ENCODE measurements at regions not wholly inside any gene's neighbourhood (a gene's known extent, or its start where the extent isn't known, plus 50 kb on each side); places are given as distances from the start of the nearest gene placed in this dataset.

DNA sequence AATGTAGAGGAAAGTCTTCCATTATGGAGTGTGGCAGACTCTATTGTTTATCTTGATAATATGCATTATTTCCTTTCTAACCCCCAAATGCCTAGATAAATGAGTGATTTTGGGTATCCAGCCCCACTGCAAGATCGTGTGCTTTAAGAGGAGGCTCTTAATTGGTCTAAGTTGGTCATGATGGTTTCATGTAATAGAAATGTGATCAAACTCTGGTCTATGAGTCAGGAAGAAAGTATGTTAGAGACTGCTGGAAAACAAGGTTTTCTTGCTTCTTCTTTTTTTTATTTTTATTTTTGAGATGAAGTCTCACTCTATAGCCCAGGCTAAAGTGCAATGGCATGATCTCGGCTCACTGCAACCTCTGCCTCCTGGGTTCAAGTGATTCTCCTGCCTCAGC is 344.5 kb upstream of the TNP1 start:
- H3K27me3 ChIP-seq: no peaks in the 10 kb centered on the region
- no peak for DNase-seq
- no peaks in the 10 kb centered on the region for H3K36me3 ChIP-seq (replicated peaks in 1 of 2; ENCODE audit: insufficient read depth in 1 of 2, low read depth in 2 of 2)
- no peaks in the 10 kb centered on the region for H3K9me3 ChIP-seq
- no peak overlapping the region for H3K4me3 ChIP-seq
- ATAC-seq: no peak
- 80 to 84% methylated on average over 2 of the region's 2 CpGs for WGBS, 2 donors
- TF ChIP-seq, protein P1, sequence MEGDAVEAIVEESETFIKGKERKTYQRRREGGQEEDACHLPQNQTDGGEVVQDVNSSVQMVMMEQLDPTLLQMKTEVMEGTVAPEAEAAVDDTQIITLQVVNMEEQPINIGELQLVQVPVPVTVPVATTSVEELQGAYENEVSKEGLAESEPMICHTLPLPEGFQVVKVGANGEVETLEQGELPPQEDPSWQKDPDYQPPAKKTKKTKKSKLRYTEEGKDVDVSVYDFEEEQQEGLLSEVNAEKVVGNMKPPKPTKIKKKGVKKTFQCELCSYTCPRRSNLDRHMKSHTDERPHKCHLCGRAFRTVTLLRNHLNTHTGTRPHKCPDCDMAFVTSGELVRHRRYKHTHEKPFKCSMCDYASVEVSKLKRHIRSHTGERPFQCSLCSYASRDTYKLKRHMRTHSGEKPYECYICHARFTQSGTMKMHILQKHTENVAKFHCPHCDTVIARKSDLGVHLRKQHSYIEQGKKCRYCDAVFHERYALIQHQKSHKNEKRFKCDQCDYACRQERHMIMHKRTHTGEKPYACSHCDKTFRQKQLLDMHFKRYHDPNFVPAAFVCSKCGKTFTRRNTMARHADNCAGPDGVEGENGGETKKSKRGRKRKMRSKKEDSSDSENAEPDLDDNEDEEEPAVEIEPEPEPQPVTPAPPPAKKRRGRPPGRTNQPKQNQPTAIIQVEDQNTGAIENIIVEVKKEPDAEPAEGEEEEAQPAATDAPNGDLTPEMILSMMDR (IDR thresholded peaks at IDR 0.05): no peak
- TF ChIP-seq POLR2A (IDR thresholded peaks at IDR 0.05): no peak
- no peaks in the 10 kb centered on the region for H3K4me1 ChIP-seq
- no peak overlapping the region for H3K27ac ChIP-seq
- intact Hi-C loops (cut with DNase I): no loop called here

DNA sequence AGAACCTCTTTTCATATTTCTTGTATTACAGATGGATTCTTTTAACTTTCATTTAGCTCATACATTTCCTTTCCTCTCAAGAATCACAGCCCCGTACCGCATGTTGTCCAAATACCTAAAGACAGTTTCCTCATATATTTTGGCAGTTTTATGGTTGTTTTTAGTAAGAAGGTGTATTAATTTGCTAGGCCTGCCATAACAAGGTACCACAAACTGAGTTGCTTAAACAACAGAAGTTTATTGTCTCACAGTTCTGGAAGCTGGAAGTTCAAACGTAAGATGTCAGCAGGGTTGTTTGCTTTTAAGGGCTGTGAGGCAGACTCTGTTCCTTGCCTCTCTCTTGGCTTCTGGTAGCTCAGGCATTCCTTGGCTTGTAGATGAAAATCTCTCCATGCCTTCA is 343.2 kb upstream of the TNP1 start:
- Histone ChIP-seq H3K27me3 (no peaks in the 10 kb centered on the region), H3K4me3 (no peak overlapping the region), H3K9me3 (no peaks in the 10 kb centered on the region), H3K27ac (no peak overlapping the region), H3K4me1 (no peaks in the 10 kb centered on the region), H3K36me3 (replicated peaks in 1 of 2; ENCODE audit: insufficient read depth in 1 of 2, low read depth in 2 of 2) (no peaks in the 10 kb centered on the region)
- intact Hi-C loops (cut with DNase I): no loop called here
- ATAC-seq (no peak), DNase-seq (no peak)
- 71 to 82% methylated on average over 3 of the region's 3 CpGs for WGBS, 2 donors
- no peak for TF ChIP-seq POLR2A (IDR thresholded peaks at IDR 0.05)
- TF ChIP-seq, protein P1 (IDR thresholded peaks at IDR 0.05): no peak

DNA sequence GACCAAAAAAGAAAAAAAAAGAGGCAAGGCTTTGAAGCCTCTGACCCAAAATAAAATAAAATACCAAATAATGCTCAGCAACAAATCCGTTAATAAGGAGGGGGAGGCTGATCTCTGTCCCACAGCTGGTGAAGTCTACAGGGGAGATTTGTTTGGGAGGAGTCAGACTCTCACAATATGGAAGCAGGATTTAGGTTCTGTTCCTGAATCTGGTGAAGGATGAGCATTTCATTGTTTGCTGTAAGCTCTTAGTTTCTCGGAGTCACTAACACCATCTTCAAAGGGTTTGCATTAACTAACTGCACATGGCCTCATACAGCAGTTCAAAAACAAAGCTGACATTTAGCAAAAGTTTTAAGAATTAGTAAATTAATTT is 339.4 kb upstream of the TNP1 start:
- DNase-seq (no peak), ATAC-seq (no peak)
- Histone ChIP-seq H3K27me3 (no peaks in the 10 kb centered on the region), H3K9me3 (no peaks in the 10 kb centered on the region), H3K4me3 (no peak overlapping the region), H3K27ac (no peak overlapping the region), H3K36me3 (replicated peaks in 1 of 2; ENCODE audit: insufficient read depth in 1 of 2, low read depth in 2 of 2) (no peaks in the 10 kb centered on the region), H3K4me1 (no peaks in the 10 kb centered on the region)
- TF ChIP-seq POLR2A (IDR thresholded peaks at IDR 0.05): no peak
- TF ChIP-seq, protein P1 (IDR thresholded peaks at IDR 0.05): no peak
- intact Hi-C loops (cut with DNase I): no loop called here
- 59 to 72% methylated on average over 2 of the region's 2 CpGs for WGBS, 2 donors

DNA sequence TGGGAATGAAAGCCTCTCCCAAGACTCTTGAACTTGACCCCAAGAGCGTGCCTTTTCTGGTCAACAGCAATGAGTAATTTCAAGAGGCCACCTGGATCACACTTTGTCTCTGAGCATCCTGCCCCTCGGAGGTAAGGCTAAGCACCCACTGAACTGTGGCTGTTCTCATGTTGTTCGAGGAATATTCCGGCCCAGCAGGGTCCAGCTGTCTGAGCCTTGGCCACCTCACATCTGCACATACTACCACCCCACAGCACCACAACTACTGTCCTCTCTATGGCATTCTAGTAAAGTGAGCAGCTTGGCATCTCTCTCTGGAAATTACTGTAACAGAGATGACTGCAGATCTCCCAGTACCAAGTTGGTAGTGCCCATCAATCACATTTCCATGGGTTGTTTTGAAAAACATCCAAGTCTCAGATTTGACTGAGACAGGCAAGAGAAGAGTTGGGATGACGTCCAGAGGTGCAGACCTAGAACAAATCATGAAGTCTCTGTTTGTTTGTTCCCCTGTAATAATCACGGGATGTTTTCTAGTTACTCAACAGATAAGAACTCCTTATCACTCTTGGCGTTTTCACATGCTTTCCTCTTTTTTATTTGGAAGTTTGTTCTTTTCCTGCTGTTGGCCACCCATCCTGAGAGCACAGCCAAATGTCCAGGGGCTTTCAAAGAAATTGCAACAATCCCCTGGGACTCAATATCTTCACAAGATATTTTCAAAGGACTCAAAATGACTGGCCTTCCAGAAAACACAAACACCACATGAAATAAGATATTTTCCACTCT is 336.0 kb upstream of the TNP1 start:
- Histone ChIP-seq H3K4me3 (no peak overlapping the region), H3K36me3 (replicated peaks in 1 of 2; ENCODE audit: insufficient read depth in 1 of 2, low read depth in 2 of 2) (no peaks in the 10 kb centered on the region), H3K4me1 (no peaks in the 10 kb centered on the region), H3K27ac (no peak overlapping the region), H3K27me3 (no peaks in the 10 kb centered on the region), H3K9me3 (no peaks in the 10 kb centered on the region)
- intact Hi-C loops (cut with DNase I): no loop called here
- DNase-seq (no peak), ATAC-seq (no peak)
- 53 to 58% methylated on average over 7 of the region's 7 CpGs for WGBS, 2 donors
- TF ChIP-seq, protein P1 (IDR thresholded peaks at IDR 0.05): no peak
- TF ChIP-seq POLR2A (IDR thresholded peaks at IDR 0.05): no peak

DNA sequence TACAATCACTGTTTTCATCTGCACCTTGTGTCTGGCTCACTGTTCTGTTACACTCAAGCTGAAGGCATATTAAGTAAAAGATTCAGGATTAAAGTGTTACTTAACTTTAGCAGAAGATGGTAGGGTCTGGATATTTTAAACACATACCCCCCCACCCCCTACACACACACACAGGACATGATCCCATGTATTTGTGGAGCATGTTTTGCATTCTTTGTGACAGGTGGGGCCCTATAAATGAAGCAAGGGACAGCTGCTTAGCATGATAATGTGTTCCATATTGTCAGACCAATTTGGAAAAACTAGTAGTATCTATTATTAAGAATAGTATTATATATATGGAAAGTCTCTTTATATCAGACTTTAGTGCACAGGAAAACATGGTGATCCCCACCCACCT is 335.2 kb upstream of the TNP1 start:
- Histone ChIP-seq H3K27ac (no peak overlapping the region), H3K4me1 (no peaks in the 10 kb centered on the region), H3K4me3 (no peak overlapping the region), H3K36me3 (replicated peaks in 1 of 2; ENCODE audit: insufficient read depth in 1 of 2, low read depth in 2 of 2) (no peaks in the 10 kb centered on the region), H3K27me3 (no peaks in the 10 kb centered on the region), H3K9me3 (no peaks in the 10 kb centered on the region)
- intact Hi-C loops (cut with DNase I): no loop called here
- no peak for DNase-seq
- TF ChIP-seq, protein P1 (IDR thresholded peaks at IDR 0.05): no peak
- TF ChIP-seq POLR2A (IDR thresholded peaks at IDR 0.05): no peak
- ATAC-seq: no peak

Measured in body of pancreas (tissue), 4 donors.